ENCODE measurements at regions not wholly inside any gene's neighbourhood (a gene's known extent, or its start where the extent isn't known, plus 50 kb on each side); places are given as distances from the start of the nearest gene placed in this dataset.

- TF ChIP-seq POLR2AphosphoS5 (IDR thresholded peaks at IDR 0.05; ENCODE audit: insufficient read depth, low read depth, low read length), result no peak
- TF ChIP-seq GATA2 (IDR thresholded peaks at IDR 0.05; ENCODE audit: insufficient read depth, insufficient read length, low read depth, low read length), result no peak
- no peak for TF ChIP-seq EZH2 (IDR thresholded peaks at IDR 0.05; ENCODE audit: borderline replicate concordance, low read depth, low read length, severe bottlenecking)
- no peak for TF ChIP-seq CTCF (IDR thresholded peaks at IDR 0.05; ENCODE audit: extremely low read depth in 1 of 2, insufficient read depth in 1 of 2, low read depth in 1 of 2, low read length in 2 of 2)
- TF ChIP-seq POLR2A (IDR thresholded peaks at IDR 0.05; ENCODE audit: low read depth, low read length), result no peak
- TF ChIP-seq MYC (IDR thresholded peaks at IDR 0.05; ENCODE audit: low read depth, low read length), result no peak
- TF ChIP-seq MAX (IDR thresholded peaks at IDR 0.05; ENCODE audit: insufficient read depth, insufficient read length), result no peak
- no peak for TF ChIP-seq FOS (IDR thresholded peaks at IDR 0.05; ENCODE audit: borderline replicate concordance, insufficient read depth, low read length)
- TF ChIP-seq JUN (IDR thresholded peaks at IDR 0.05; ENCODE audit: borderline replicate concordance, insufficient read depth, insufficient read length, low read depth), result no peak
Measured at GRCh38 chr11:113581713-113582112, 106.5 kb upstream of the DRD2 start.

Data from endothelial cell of umbilical vein (primary cell).